ENCODE measurements at regions not wholly inside any gene's neighbourhood (a gene's known extent, or its start where the extent isn't known, plus 50 kb on each side); places are given as distances from the start of the nearest gene placed in this dataset.

DNA sequence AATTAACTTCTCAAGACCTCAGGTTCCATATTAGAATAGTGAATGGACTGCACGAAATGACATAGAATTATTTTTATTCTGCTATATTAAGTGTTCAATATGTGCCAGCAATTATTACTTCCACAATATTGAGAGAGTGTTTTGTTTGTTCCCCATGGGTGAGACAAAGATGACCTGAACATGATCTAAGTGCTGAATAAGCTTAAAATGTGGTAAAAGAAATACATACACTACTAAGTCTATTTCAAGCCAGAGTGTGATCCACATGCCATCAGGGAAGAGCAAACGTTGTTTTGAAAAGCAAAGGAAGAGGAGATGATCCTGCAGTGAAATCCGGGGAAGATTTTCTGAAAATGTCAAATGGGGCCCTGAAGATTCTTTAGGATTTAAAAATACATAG, 59.8 kb upstream of the RUNX1 start:
- Histone ChIP-seq H3K9ac (replicated peaks; ENCODE audit: extremely low read depth, insufficient read depth, low read length) (no peak overlapping the region), H3K4me2 (ENCODE audit: insufficient read depth, low read length) (no peak overlapping the region), H2AFZ (ENCODE audit: low read depth, low read length) (no peak overlapping the region), H3K9me3 (replicated peaks; ENCODE audit: control insufficient read depth, insufficient read depth, low read length) (no peaks in the 10 kb centered on the region), H3K27me3 (ENCODE audit: control insufficient read depth in 2 of 2, insufficient read depth in 2 of 2, low read length in 2 of 2) (no peaks in the 10 kb centered on the region), H3K36me3 (ENCODE audit: control insufficient read depth in 2 of 2, extremely low read depth in 1 of 2, insufficient read depth in 2 of 2, low read length in 2 of 2) (no peaks in the 10 kb centered on the region), H3K4me3 (replicated peaks in 1 of 3; ENCODE audit: insufficient read depth in 1 of 3, low read depth in 1 of 3, low read length in 3 of 3) (no peak overlapping the region), H3K9me1 (replicated peaks; ENCODE audit: control insufficient read depth, extremely low read depth, insufficient read depth, low read length) (no peaks in the 10 kb centered on the region), H3K27ac (ENCODE audit: insufficient read depth, low read depth, low read length) (no peak overlapping the region), H3K4me1 (ENCODE audit: control insufficient read depth, extremely low read depth, insufficient read depth, low read length) (no peaks in the 10 kb centered on the region), H4K20me1 (replicated peaks; ENCODE audit: control insufficient read depth, extremely low read depth, insufficient read depth, low read length) (no peaks in the 10 kb centered on the region), H3K79me2 (ENCODE audit: control insufficient read depth, insufficient read depth, low read length) (no peaks in the 10 kb centered on the region)
- TF ChIP-seq, protein P1, sequence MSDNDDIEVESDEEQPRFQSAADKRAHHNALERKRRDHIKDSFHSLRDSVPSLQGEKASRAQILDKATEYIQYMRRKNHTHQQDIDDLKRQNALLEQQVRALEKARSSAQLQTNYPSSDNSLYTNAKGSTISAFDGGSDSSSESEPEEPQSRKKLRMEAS (IDR thresholded peaks at IDR 0.05; ENCODE audit: insufficient read depth, insufficient read length) = no peak
- TF ChIP-seq POLR2A (IDR thresholded peaks at IDR 0.05; ENCODE audit: low read depth, low read length) = no peak
- TF ChIP-seq, protein P2, sequence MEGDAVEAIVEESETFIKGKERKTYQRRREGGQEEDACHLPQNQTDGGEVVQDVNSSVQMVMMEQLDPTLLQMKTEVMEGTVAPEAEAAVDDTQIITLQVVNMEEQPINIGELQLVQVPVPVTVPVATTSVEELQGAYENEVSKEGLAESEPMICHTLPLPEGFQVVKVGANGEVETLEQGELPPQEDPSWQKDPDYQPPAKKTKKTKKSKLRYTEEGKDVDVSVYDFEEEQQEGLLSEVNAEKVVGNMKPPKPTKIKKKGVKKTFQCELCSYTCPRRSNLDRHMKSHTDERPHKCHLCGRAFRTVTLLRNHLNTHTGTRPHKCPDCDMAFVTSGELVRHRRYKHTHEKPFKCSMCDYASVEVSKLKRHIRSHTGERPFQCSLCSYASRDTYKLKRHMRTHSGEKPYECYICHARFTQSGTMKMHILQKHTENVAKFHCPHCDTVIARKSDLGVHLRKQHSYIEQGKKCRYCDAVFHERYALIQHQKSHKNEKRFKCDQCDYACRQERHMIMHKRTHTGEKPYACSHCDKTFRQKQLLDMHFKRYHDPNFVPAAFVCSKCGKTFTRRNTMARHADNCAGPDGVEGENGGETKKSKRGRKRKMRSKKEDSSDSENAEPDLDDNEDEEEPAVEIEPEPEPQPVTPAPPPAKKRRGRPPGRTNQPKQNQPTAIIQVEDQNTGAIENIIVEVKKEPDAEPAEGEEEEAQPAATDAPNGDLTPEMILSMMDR (IDR thresholded peaks at IDR 0.05; ENCODE audit: extremely low read depth in 1 of 2, insufficient read depth in 1 of 2, low read depth in 1 of 2, low read length in 2 of 2) = no peak
- no TSS peak for BruUV-seq (replicated peaks)
- ChIA-PET CTCF (no interaction called here), POLR2A (no interaction called here)
- FAIRE-seq = no peak
- DNase-seq (ENCODE audit: low read depth, low spot score) = no peak
- intact Hi-C loops (cut with micrococcal nuclease) = no loop called here
- dilution Hi-C loops (cut with MboI; ENCODE audit: extremely low pct_ligation_motif_present, low sequenced_read_pairs) = no loop called here

DNA sequence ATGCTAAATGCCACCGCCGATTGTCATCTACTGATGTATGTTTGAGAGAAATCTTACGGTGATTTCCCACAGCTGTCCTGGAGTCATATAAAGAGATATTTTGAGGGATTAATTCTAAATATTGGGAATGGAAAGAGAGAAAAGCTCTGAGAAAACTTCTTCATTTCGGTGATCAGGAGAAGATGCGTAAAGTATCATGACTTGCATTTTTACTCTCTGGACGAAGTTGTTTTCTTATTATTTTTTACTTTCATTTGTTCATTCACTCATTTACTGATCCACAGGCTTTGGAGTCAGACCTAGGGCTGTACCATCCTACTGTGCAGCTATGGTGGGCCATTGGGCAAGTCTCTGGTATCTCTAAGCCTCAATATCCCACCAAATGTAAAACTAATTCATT, 58.4 kb upstream of the RUNX1 start:
- Histone ChIP-seq H3K36me3 (ENCODE audit: control insufficient read depth in 2 of 2, extremely low read depth in 1 of 2, insufficient read depth in 2 of 2, low read length in 2 of 2) (no peaks in the 10 kb centered on the region), H3K4me2 (ENCODE audit: insufficient read depth, low read length) (no peak overlapping the region), H3K9me3 (replicated peaks; ENCODE audit: control insufficient read depth, insufficient read depth, low read length) (no peaks in the 10 kb centered on the region), H3K27ac (ENCODE audit: insufficient read depth, low read depth, low read length) (no peak overlapping the region), H2AFZ (ENCODE audit: low read depth, low read length) (no peak overlapping the region), H3K9me1 (replicated peaks; ENCODE audit: control insufficient read depth, extremely low read depth, insufficient read depth, low read length) (no peaks in the 10 kb centered on the region), H4K20me1 (replicated peaks; ENCODE audit: control insufficient read depth, extremely low read depth, insufficient read depth, low read length) (no peaks in the 10 kb centered on the region), H3K4me1 (ENCODE audit: control insufficient read depth, extremely low read depth, insufficient read depth, low read length) (no peaks in the 10 kb centered on the region), H3K79me2 (ENCODE audit: control insufficient read depth, insufficient read depth, low read length) (no peaks in the 10 kb centered on the region), H3K27me3 (ENCODE audit: control insufficient read depth in 2 of 2, insufficient read depth in 2 of 2, low read length in 2 of 2) (peaks cover 0 to 2% of the 10 kb centered on the region in 2 experiments), H3K9ac (replicated peaks; ENCODE audit: extremely low read depth, insufficient read depth, low read length) (no peak overlapping the region), H3K4me3 (replicated peaks in 1 of 3; ENCODE audit: insufficient read depth in 1 of 3, low read depth in 1 of 3, low read length in 3 of 3) (no peak overlapping the region)
- no peak for DNase-seq (ENCODE audit: low read depth, low spot score)
- TF ChIP-seq POLR2A (IDR thresholded peaks at IDR 0.05; ENCODE audit: low read depth, low read length) (no peak), POLR2AphosphoS5 (IDR thresholded peaks at IDR 0.05; ENCODE audit: insufficient read depth, low read depth, low read length) (no peak), GATA2 (IDR thresholded peaks at IDR 0.05; ENCODE audit: insufficient read depth, insufficient read length, low read depth, low read length) (no peak), FOS (IDR thresholded peaks at IDR 0.05; ENCODE audit: borderline replicate concordance, insufficient read depth, low read length) (no peak), JUN (IDR thresholded peaks at IDR 0.05; ENCODE audit: borderline replicate concordance, insufficient read depth, insufficient read length, low read depth) (no peak), EZH2 (IDR thresholded peaks at IDR 0.05; ENCODE audit: borderline replicate concordance, low read depth, low read length, severe bottlenecking) (no peak), MYC (IDR thresholded peaks at IDR 0.05; ENCODE audit: low read depth, low read length) (no peak)
- TF ChIP-seq, protein P1 (IDR thresholded peaks at IDR 0.05; ENCODE audit: insufficient read depth, insufficient read length) = no peak
- TF ChIP-seq, protein P2 (IDR thresholded peaks at IDR 0.05; ENCODE audit: extremely low read depth in 1 of 2, insufficient read depth in 1 of 2, low read depth in 1 of 2, low read length in 2 of 2) = no peak
- FAIRE-seq = no peak
- intact Hi-C loops (cut with micrococcal nuclease) (no loop called here), dilution Hi-C loops (cut with MboI; ENCODE audit: extremely low pct_ligation_motif_present, low sequenced_read_pairs) (no loop called here)
- no TSS peak for BruUV-seq (replicated peaks)
- POLR2A ChIA-PET = no interaction called here
- CTCF ChIA-PET = no interaction called here

All from endothelial cell of umbilical vein (primary cell).